ENCODE measurements at regions not wholly inside any gene's neighbourhood (a gene's known extent, or its start where the extent isn't known, plus 50 kb on each side); places are given as distances from the start of the nearest gene placed in this dataset.

DNA sequence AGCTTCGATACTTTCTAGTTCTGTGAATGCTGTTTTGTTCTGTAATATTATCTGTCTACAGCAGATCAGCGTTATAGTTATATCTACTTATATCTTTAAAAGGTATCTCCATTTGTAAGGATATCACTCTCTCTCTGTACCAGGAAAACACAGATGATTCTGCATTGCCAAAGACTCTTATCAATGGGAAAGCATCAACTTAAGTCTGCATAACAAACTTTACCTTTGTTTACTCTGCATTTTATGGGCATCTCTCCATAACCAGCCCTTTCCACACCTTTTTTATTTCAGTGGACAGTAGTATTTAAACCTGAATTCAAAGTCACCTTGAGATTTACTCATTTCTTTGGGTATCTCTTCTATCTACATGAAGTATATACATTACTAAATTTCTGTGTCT is 238.7 kb upstream of the GRM7 start:
- TF ChIP-seq, protein P1, sequence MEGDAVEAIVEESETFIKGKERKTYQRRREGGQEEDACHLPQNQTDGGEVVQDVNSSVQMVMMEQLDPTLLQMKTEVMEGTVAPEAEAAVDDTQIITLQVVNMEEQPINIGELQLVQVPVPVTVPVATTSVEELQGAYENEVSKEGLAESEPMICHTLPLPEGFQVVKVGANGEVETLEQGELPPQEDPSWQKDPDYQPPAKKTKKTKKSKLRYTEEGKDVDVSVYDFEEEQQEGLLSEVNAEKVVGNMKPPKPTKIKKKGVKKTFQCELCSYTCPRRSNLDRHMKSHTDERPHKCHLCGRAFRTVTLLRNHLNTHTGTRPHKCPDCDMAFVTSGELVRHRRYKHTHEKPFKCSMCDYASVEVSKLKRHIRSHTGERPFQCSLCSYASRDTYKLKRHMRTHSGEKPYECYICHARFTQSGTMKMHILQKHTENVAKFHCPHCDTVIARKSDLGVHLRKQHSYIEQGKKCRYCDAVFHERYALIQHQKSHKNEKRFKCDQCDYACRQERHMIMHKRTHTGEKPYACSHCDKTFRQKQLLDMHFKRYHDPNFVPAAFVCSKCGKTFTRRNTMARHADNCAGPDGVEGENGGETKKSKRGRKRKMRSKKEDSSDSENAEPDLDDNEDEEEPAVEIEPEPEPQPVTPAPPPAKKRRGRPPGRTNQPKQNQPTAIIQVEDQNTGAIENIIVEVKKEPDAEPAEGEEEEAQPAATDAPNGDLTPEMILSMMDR (IDR thresholded peaks at IDR 0.05), result no peak
- no peak for TF ChIP-seq POLR2A (IDR thresholded peaks at IDR 0.05)
